Neural progenitor cell (in vitro differentiated cells): ENCODE measurements at regions not wholly inside any gene's neighbourhood (a gene's known extent, or its start where the extent isn't known, plus 50 kb on each side); places are given as distances from the start of the nearest gene placed in this dataset.

Experiments used
- EZH2 ChIP-seq: fragments of 200-600 bp; sonication (generic); IDR thresholded peaks from 2 replicates; pipeline ENCODE4 v1.6.1; 2017; ENCODE audit warnings: antibody characterized with exemption, mild to moderate bottlenecking, moderate library complexity
- EZH2phosphoT487 ChIP-seq: fragments of 200-600 bp; sonication (generic); IDR thresholded peaks from 2 replicates; pipeline ENCODE4 v1.6.1; 2017; ENCODE audit warnings: antibody characterized with exemption
- TF ChIP-seq, protein P1 (sequence below): fragments of 200-600 bp; sonication (generic); IDR thresholded peaks from 2 replicates; pipeline ENCODE4 v1.5.1; 2017; ENCODE audit warnings: antibody characterized with exemption, mild to moderate bottlenecking

DNA sequence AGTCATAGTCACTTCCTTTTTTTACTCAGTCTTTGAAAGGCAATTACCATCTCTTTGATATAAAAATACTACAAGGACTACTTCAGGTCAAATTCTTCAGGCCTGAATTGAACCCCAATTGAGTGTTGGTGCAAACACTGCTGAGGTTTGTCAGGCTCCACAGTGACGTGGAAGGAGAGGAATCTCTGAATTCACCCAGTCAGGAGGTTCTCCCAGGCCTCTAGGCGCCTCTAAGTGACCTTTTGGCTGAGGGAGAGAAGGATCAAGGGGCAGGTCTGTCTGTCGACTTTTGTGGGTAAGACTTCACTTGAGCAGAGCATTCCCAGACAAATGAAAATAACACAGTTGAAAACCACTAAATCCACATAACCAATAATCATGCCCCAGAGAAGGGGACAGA, 227.6 kb upstream of the CHRNA7 start:
- TF ChIP-seq, protein P1, sequence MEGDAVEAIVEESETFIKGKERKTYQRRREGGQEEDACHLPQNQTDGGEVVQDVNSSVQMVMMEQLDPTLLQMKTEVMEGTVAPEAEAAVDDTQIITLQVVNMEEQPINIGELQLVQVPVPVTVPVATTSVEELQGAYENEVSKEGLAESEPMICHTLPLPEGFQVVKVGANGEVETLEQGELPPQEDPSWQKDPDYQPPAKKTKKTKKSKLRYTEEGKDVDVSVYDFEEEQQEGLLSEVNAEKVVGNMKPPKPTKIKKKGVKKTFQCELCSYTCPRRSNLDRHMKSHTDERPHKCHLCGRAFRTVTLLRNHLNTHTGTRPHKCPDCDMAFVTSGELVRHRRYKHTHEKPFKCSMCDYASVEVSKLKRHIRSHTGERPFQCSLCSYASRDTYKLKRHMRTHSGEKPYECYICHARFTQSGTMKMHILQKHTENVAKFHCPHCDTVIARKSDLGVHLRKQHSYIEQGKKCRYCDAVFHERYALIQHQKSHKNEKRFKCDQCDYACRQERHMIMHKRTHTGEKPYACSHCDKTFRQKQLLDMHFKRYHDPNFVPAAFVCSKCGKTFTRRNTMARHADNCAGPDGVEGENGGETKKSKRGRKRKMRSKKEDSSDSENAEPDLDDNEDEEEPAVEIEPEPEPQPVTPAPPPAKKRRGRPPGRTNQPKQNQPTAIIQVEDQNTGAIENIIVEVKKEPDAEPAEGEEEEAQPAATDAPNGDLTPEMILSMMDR, result no peak
- TF ChIP-seq EZH2phosphoT487, result no peak
- no peak for TF ChIP-seq EZH2
